ENCODE measurements at regions not wholly inside any gene's neighbourhood (a gene's known extent, or its start where the extent isn't known, plus 50 kb on each side); places are given as distances from the start of the nearest gene placed in this dataset.

DNA sequence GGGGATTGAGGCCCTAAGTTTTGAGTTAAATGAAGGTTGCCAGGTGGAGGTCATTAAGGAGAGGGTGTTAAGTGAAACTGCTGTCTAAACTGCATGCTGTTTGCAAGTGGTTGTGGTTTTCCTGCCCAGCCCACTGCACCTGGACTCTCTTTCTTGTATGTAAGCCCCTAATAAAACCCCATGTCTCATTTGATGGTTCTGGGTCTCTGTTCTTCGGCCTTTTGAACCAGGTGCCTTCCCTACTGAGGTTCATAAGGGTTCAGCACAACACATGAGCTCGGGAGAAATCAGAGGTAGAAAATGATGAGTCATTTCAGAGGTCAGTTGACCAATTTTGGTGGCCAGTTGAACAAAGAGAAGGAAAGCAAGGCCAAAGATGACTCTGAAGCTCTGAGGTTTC is 382.5 kb downstream of the RPS29 start:
- H2BK15ac ChIP-seq (ENCODE audit: low read depth, low read length) = no peak overlapping the region
- DNase-seq = no peak
- H2AK5ac ChIP-seq (ENCODE audit: insufficient read length, low read length) = no peak overlapping the region
- no peak overlapping the region for H2AFZ ChIP-seq (ENCODE audit: low read length)
- no peak overlapping the region for H2BK5ac ChIP-seq (ENCODE audit: insufficient read length, low read length)
- WGBS (ENCODE audit: extremely low coverage, insufficient read length, low lambda C conversion rate) = no CpG with 5 or more reads among the region's 2 CpGs
- H2BK20ac ChIP-seq (ENCODE audit: low read depth, low read length, poor library complexity, severe bottlenecking) = no peak overlapping the region
- no peak overlapping the region for H3K56ac ChIP-seq (ENCODE audit: insufficient read length, low read depth, low read length)
- Mint-ChIP-seq H3K36me3 (ENCODE audit: insufficient read depth in 1 of 3, low read depth in 3 of 3) (no peaks in the 10 kb centered on the region), H3K4me3 (no peak overlapping the region), H3K4me1 (no peaks in the 10 kb centered on the region), H3K27ac (no peak overlapping the region), H3K9me3 (peaks cover 0 to 3% of the 10 kb centered on the region in 2 experiments; a peak in 1 of 5 replicates), H3K27me3 (ENCODE audit: low read depth) (no peaks in the 10 kb centered on the region)
- no peaks in the 10 kb centered on the region for H3K9me3 ChIP-seq (ENCODE audit: control insufficient read depth, low read depth, low read length)
- no peak overlapping the region for H3K27ac ChIP-seq (ENCODE audit: insufficient read length, low read depth, low read length)
- H3K23me2 ChIP-seq (ENCODE audit: insufficient read length, low read depth, low read length, poor library complexity, severe bottlenecking) = no peaks in the 10 kb centered on the region
- H4K91ac ChIP-seq (ENCODE audit: insufficient read length, low read depth, low read length) = no peak overlapping the region
- no peak overlapping the region for H3K9ac ChIP-seq (ENCODE audit: extremely low read depth, insufficient read length, low read length)
- H3K27me3 ChIP-seq (ENCODE audit: insufficient read depth, low read length) = no peaks in the 10 kb centered on the region
- H2BK12ac ChIP-seq (ENCODE audit: insufficient read length, low read depth, low read length) = no peak overlapping the region
- H3K23ac ChIP-seq (ENCODE audit: insufficient read length, low read depth, low read length) = no peak overlapping the region
- TF ChIP-seq, protein P1, sequence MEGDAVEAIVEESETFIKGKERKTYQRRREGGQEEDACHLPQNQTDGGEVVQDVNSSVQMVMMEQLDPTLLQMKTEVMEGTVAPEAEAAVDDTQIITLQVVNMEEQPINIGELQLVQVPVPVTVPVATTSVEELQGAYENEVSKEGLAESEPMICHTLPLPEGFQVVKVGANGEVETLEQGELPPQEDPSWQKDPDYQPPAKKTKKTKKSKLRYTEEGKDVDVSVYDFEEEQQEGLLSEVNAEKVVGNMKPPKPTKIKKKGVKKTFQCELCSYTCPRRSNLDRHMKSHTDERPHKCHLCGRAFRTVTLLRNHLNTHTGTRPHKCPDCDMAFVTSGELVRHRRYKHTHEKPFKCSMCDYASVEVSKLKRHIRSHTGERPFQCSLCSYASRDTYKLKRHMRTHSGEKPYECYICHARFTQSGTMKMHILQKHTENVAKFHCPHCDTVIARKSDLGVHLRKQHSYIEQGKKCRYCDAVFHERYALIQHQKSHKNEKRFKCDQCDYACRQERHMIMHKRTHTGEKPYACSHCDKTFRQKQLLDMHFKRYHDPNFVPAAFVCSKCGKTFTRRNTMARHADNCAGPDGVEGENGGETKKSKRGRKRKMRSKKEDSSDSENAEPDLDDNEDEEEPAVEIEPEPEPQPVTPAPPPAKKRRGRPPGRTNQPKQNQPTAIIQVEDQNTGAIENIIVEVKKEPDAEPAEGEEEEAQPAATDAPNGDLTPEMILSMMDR (conservative IDR thresholded peaks at IDR 0.05) = no peak
- H3K4ac ChIP-seq (ENCODE audit: low read depth, low read length) = no peak overlapping the region
- no peak overlapping the region for H3K14ac ChIP-seq (ENCODE audit: insufficient read depth, low read length)
- H3K4me1 ChIP-seq (ENCODE audit: insufficient read depth, low read length) = no peaks in the 10 kb centered on the region
- no peak overlapping the region for H4K5ac ChIP-seq (ENCODE audit: insufficient read length, low read depth, low read length)
- H2BK120ac ChIP-seq (ENCODE audit: low read depth, low read length, poor library complexity, severe bottlenecking) = no peak overlapping the region
- no peaks in the 10 kb centered on the region for H4K20me1 ChIP-seq (ENCODE audit: control insufficient read depth, insufficient read depth, insufficient read length)
- H3K4me2 ChIP-seq (ENCODE audit: insufficient read depth, insufficient read length, low read length) = no peak overlapping the region
- no peaks in the 10 kb centered on the region for H3K79me2 ChIP-seq (ENCODE audit: insufficient read depth, low read length)
- H3K79me1 ChIP-seq (ENCODE audit: insufficient read depth, low read depth, low read length, poor library complexity, severe bottlenecking) = no peaks in the 10 kb centered on the region
- H4K8ac ChIP-seq (replicated peaks; ENCODE audit: insufficient read length, low read depth, low read length) = no peak overlapping the region
- H3K18ac ChIP-seq (ENCODE audit: insufficient read length, low read depth, low read length) = no peak overlapping the region
- H3T11ph ChIP-seq (ENCODE audit: low read length) = no peak overlapping the region

All from H9 (cell line).